Right cardiac atrium (tissue), 5 donors: ENCODE measurements at regions not wholly inside any gene's neighbourhood (a gene's known extent, or its start where the extent isn't known, plus 50 kb on each side); places are given as distances from the start of the nearest gene placed in this dataset.
"Not testable (repeated sequence)": the region's sequence is repeated elsewhere in the genome, so short reads cannot be mapped to it uniquely, and the experiment has no call there.

Experiments
- ATAC-seq, 2 donors: fragments of 200-7000 bp; cut with Tn5 transposase; one replicate each; pipeline versions ENCODE4 v1.8.0 to v1.9.1; 2020; ENCODE audit warnings: moderate library complexity in 2 of 2, mild to moderate bottlenecking in 1 of 2
- DNase-seq, 3 donors: peaks; one replicate each; pipeline ENCODE4 v3.0.0-alpha.2; 2020
- H3K27ac ChIP-seq: one replicate; pipeline ENCODE4 v1.5.1; 2013; ENCODE audit warnings: mild to moderate bottlenecking, low read length, control low read depth, moderate library complexity
- H3K27me3 ChIP-seq: one replicate; pipeline ENCODE4 v1.6.1; 2013; ENCODE audit not compliant: control insufficient read depth, insufficient read depth
- H3K4me1 ChIP-seq: one replicate; pipeline ENCODE4 v1.6.1; 2013; ENCODE audit warnings: low read length; ENCODE audit not compliant: control insufficient read depth, insufficient read depth
- H3K4me3 ChIP-seq: one replicate; pipeline ENCODE4 v1.5.1; 2013; ENCODE audit warnings: low read length, control low read depth
- H3K9me3 ChIP-seq: one replicate; pipeline ENCODE4 v1.6.1; 2013; ENCODE audit warnings: low read length; ENCODE audit not compliant: control insufficient read depth
- WGBS: extraction: QIAGEN DNeasy Blood & Tissue Kit; methylation state at CpG from one replicate; pipeline ENCODE4 v1.1.7; 2013; 5-methylcytosine and 5-hydroxymethylcytosine counted together
- intact Hi-C, 4 donors: fragments of 100-400 bp; cut with DNase I; formaldehyde crosslinking; loops; one replicate each; pipeline versions ENCODE4 v1.11.0 to v1.14.0; 2022 to 2023
- donor health status: healthy with polysubstance abuse.
- donor health status: DM: no; HTN: yes; CAD: no.
- donor health status: DM: no; HTN: no; CAD: no.
- donor health status: DM: no; HTN: yes; CAD: no; lungs with severe emphysema.
- donor health status: DM: yes; HTN: yes; CAD: no.

GRCh38 chr3:178109691-178110090, 426.5 kb upstream of the KCNMB2 start:
- intact Hi-C loops = no loop called here
- no peak overlapping the region for H3K4me3 ChIP-seq
- no peaks in the 10 kb centered on the region for H3K27me3 ChIP-seq
- no peak overlapping the region for H3K27ac ChIP-seq
- H3K4me1 ChIP-seq = no peaks in the 10 kb centered on the region
- no peaks in the 10 kb centered on the region for H3K9me3 ChIP-seq
- ATAC-seq (no peak), DNase-seq (no peak)
- WGBS = 79% methylated on average over 2 of the region's 2 CpGs

GRCh38 chr3:178112134-178112533, 424.1 kb upstream of the KCNMB2 start:
- H3K4me3 ChIP-seq = no peak overlapping the region
- 94% methylated on average over 6 of the region's 6 CpGs for WGBS
- DNase-seq (no peak), ATAC-seq (no peak)
- no peaks in the 10 kb centered on the region for H3K4me1 ChIP-seq
- H3K27ac ChIP-seq = no peak overlapping the region
- intact Hi-C loops = no loop called here
- H3K9me3 ChIP-seq = no peaks in the 10 kb centered on the region
- no peaks in the 10 kb centered on the region for H3K27me3 ChIP-seq

GRCh38 chr3:178112552-178112951, 423.7 kb upstream of the KCNMB2 start:
- H3K4me1 ChIP-seq, H3K4me3 ChIP-seq, DNase-seq, intact Hi-C loops, H3K27me3 ChIP-seq, H3K27ac ChIP-seq, ATAC-seq, H3K9me3 ChIP-seq: not testable (repeated sequence)
- WGBS = 100% methylated on average over 1 of the region's 1 CpG

- 92% methylated on average over 3 of the region's 3 CpGs for WGBS
- DNase-seq (no peak), ATAC-seq (no peak)
- intact Hi-C loops = no loop called here
- H3K4me3 ChIP-seq = no peak overlapping the region
- no peak overlapping the region for H3K27ac ChIP-seq
- H3K4me1 ChIP-seq = no peaks in the 10 kb centered on the region
- no peaks in the 10 kb centered on the region for H3K27me3 ChIP-seq
- H3K9me3 ChIP-seq = no peaks in the 10 kb centered on the region
Measured at GRCh38 chr3:178117641-178118040, 418.6 kb upstream of the KCNMB2 start.

GRCh38 chr3:178119608-178120295, 416.5 kb upstream of the KCNMB2 start:
- DNase-seq = peak in 1 of 3 donors; percentile 40
- ATAC-seq, H3K27me3 ChIP-seq, H3K4me3 ChIP-seq, H3K9me3 ChIP-seq, H3K4me1 ChIP-seq, H3K27ac ChIP-seq, intact Hi-C loops: not testable (repeated sequence)
- 81% methylated on average over 6 of the region's 6 CpGs for WGBS

GRCh38 chr3:178120367-178120766, 415.9 kb upstream of the KCNMB2 start:
- Histone ChIP-seq H3K27me3 (no peaks in the 10 kb centered on the region), H3K27ac (no peak overlapping the region), H3K9me3 (no peaks in the 10 kb centered on the region), H3K4me3 (no peak overlapping the region), H3K4me1 (no peaks in the 10 kb centered on the region)
- no peak for ATAC-seq
- intact Hi-C loops = no loop called here
- WGBS = 93% methylated on average over 2 of the region's 2 CpGs
- no peak for DNase-seq

GRCh38 chr3:178126686-178127085, 409.6 kb upstream of the KCNMB2 start:
- Histone ChIP-seq H3K9me3 (no peaks in the 10 kb centered on the region), H3K27me3 (no peaks in the 10 kb centered on the region), H3K4me3 (no peak overlapping the region), H3K4me1 (no peaks in the 10 kb centered on the region), H3K27ac (no peak overlapping the region)
- intact Hi-C loops = no loop called here
- ATAC-seq = no peak
- WGBS = 80% methylated on average over 1 of the region's 1 CpG
- DNase-seq = no peak

- Histone ChIP-seq H3K27ac (no peak overlapping the region), H3K4me1 (no peaks in the 10 kb centered on the region), H3K9me3 (no peaks in the 10 kb centered on the region), H3K4me3 (no peak overlapping the region), H3K27me3 (no peaks in the 10 kb centered on the region)
- peak in 1 of 3 donors; percentile 33 for DNase-seq
- intact Hi-C loops = no loop called here
- no peak for ATAC-seq
- WGBS = 95% methylated on average over 11 of the region's 11 CpGs
Measured at GRCh38 chr3:178127221-178127620, 409.0 kb upstream of the KCNMB2 start.

GRCh38 chr3:178129109-178129508, 407.1 kb upstream of the KCNMB2 start:
- intact Hi-C loops = no loop called here
- Histone ChIP-seq H3K4me1 (no peaks in the 10 kb centered on the region), H3K27ac (no peak overlapping the region), H3K27me3 (no peaks in the 10 kb centered on the region), H3K9me3 (no peaks in the 10 kb centered on the region), H3K4me3 (no peak overlapping the region)
- 96% methylated on average over 1 of the region's 1 CpG for WGBS
- DNase-seq (no peak), ATAC-seq (no peak)

GRCh38 chr3:178131801-178132200, 404.4 kb upstream of the KCNMB2 start:
- intact Hi-C loops = no loop called here
- ATAC-seq (no peak), DNase-seq (no peak)
- Histone ChIP-seq H3K9me3 (no peaks in the 10 kb centered on the region), H3K4me3 (no peak overlapping the region), H3K27me3 (no peaks in the 10 kb centered on the region), H3K27ac (no peak overlapping the region), H3K4me1 (no peaks in the 10 kb centered on the region)
- 41% methylated on average over 2 of the region's 2 CpGs for WGBS

GRCh38 chr3:178137206-178137605, 399.0 kb upstream of the KCNMB2 start:
- H3K4me1 ChIP-seq = peaks cover 2% of the 10 kb centered on the region
- H3K27me3 ChIP-seq = no peaks in the 10 kb centered on the region
- DNase-seq (no peak), ATAC-seq (no peak)
- no peak overlapping the region for H3K27ac ChIP-seq
- H3K9me3 ChIP-seq = no peaks in the 10 kb centered on the region
- H3K4me3 ChIP-seq = no peak overlapping the region
- intact Hi-C loops = no loop called here
- WGBS = 72% methylated on average over 4 of the region's 4 CpGs

- DNase-seq = no peak
- intact Hi-C loops = no loop called here
- no peak overlapping the region for H3K27ac ChIP-seq
- ATAC-seq = no peak
- H3K4me3 ChIP-seq = no peak overlapping the region
- H3K27me3 ChIP-seq = no peaks in the 10 kb centered on the region
- H3K9me3 ChIP-seq = no peaks in the 10 kb centered on the region
- 91% methylated on average over 3 of the region's 3 CpGs for WGBS
- H3K4me1 ChIP-seq = peaks cover 2% of the 10 kb centered on the region
Measured at GRCh38 chr3:178137831-178138230, 398.4 kb upstream of the KCNMB2 start.
